Trophoblast cell (in vitro differentiated cells and primary cell): ENCODE measurements at regions not wholly inside any gene's neighbourhood (a gene's known extent, or its start where the extent isn't known, plus 50 kb on each side); places are given as distances from the start of the nearest gene placed in this dataset.

Source experiments
- DNase-seq, 2 donors: peaks; one replicate each; pipeline ENCODE4 v3.0.0-alpha.2; 2016
- H2AFZ ChIP-seq: 2 replicates; pipeline ENCODE4 v1.6.1; 2013; ENCODE audit warnings: low read length, moderate library complexity, mild to moderate bottlenecking; ENCODE audit not compliant: insufficient read depth, poor library complexity
- H2AK5ac ChIP-seq: 2 replicates; pipeline ENCODE4 v1.6.1; 2013; ENCODE audit warnings: mild to moderate bottlenecking, low read length
- H2BK120ac ChIP-seq: 2 replicates; pipeline ENCODE4 v1.6.1; 2013; ENCODE audit warnings: low read length, mild to moderate bottlenecking, moderate library complexity; ENCODE audit not compliant: insufficient read depth, poor library complexity
- H2BK12ac ChIP-seq: 2 replicates; pipeline ENCODE4 v1.6.1; 2013; ENCODE audit warnings: mild to moderate bottlenecking, low read length, moderate library complexity
- H2BK5ac ChIP-seq: 2 replicates; pipeline ENCODE4 v1.6.1; 2013; ENCODE audit warnings: low read length, low read depth, moderate library complexity, mild to moderate bottlenecking; ENCODE audit not compliant: poor library complexity
- H3K14ac ChIP-seq: 2 replicates; pipeline ENCODE4 v1.6.1; 2013; ENCODE audit warnings: mild to moderate bottlenecking, low read length
- H3K18ac ChIP-seq: 2 replicates; pipeline ENCODE4 v1.6.1; 2013; ENCODE audit warnings: mild to moderate bottlenecking, low read length
- H3K23ac ChIP-seq: 2 replicates; pipeline ENCODE4 v1.6.1; 2013; ENCODE audit warnings: low read length
- H3K27ac ChIP-seq: 2 replicates; pipeline ENCODE4 v1.5.1; 2013; ENCODE audit warnings: low read depth, mild to moderate bottlenecking, inconsistent platforms, low read length, moderate library complexity
- H3K27me3 ChIP-seq: 2 replicates; pipeline ENCODE4 v1.6.1; 2013; ENCODE audit warnings: inconsistent platforms, mild to moderate bottlenecking, low read length, moderate library complexity; ENCODE audit not compliant: insufficient read depth
- H3K36me3 ChIP-seq, 2 experiments: 1 replicate in 1 of 2; 2 replicates in 1 of 2; pipeline ENCODE4 v1.6.1; 2013; ENCODE audit warnings: low read length in 2 of 2, mild to moderate bottlenecking in 2 of 2, moderate library complexity in 1 of 2; ENCODE audit not compliant: insufficient read depth in 2 of 2, control insufficient read depth in 1 of 2
- H3K4ac ChIP-seq: 2 replicates; pipeline ENCODE4 v1.6.1; 2013; ENCODE audit warnings: low read depth, mild to moderate bottlenecking, low read length, moderate library complexity
- H3K4me1 ChIP-seq, 2 experiments: 1 replicate in 1 of 2; 2 replicates in 1 of 2; pipeline ENCODE4 v1.6.1; 2013; ENCODE audit warnings: low read length in 2 of 2, mild to moderate bottlenecking in 2 of 2, moderate library complexity in 1 of 2; ENCODE audit not compliant: insufficient read depth in 2 of 2, control insufficient read depth in 1 of 2
- H3K4me2 ChIP-seq: 2 replicates; pipeline ENCODE4 v1.6.1; 2013; ENCODE audit warnings: inconsistent platforms, mild to moderate bottlenecking, low read length, moderate library complexity
- H3K4me3 ChIP-seq: 2 replicates; pipeline ENCODE4 v1.5.1; 2013; ENCODE audit warnings: mild to moderate bottlenecking, low read depth, low read length, inconsistent platforms
- H3K79me1 ChIP-seq: one replicate; pipeline ENCODE4 v1.6.1; 2013; ENCODE audit warnings: low read length
- H3K79me2 ChIP-seq: 2 replicates; pipeline ENCODE4 v1.6.1; 2013; ENCODE audit warnings: low read length, mild to moderate bottlenecking; ENCODE audit not compliant: control insufficient read depth, insufficient read depth, poor library complexity
- H3K9ac ChIP-seq: 2 replicates; pipeline ENCODE4 v1.6.1; 2013; ENCODE audit warnings: mild to moderate bottlenecking, low read length
- H3K9me3 ChIP-seq: 2 replicates; pipeline ENCODE4 v1.6.1; 2013; ENCODE audit warnings: low read depth, mild to moderate bottlenecking, control low read depth, inconsistent platforms, low read length; ENCODE audit not compliant: insufficient read depth
- H4K12ac ChIP-seq: 2 replicates; pipeline ENCODE4 v1.6.1; 2013; ENCODE audit warnings: low read depth, mild to moderate bottlenecking, low read length, moderate library complexity
- H4K8ac ChIP-seq: 2 replicates; pipeline ENCODE4 v1.6.1; 2013; ENCODE audit warnings: low read depth, mild to moderate bottlenecking, low read length, moderate library complexity
- H4K91ac ChIP-seq: one replicate; pipeline ENCODE4 v1.6.1; 2013; ENCODE audit warnings: low read depth, mild to moderate bottlenecking, low read length, moderate library complexity
- WGBS: extraction: QIAGEN DNeasy Blood & Tissue Kit; methylation state at CpG from one replicate; pipeline ENCODE4 v1.1.7; 2013; ENCODE audit warnings: missing lambda C conversion rate; ENCODE audit not compliant: insufficient read length, insufficient coverage; ENCODE audit errors: extremely low coverage; 5-methylcytosine and 5-hydroxymethylcytosine counted together

GRCh38 chr13:74287724-74288169 is 153.5 kb upstream of the KLF12 start:
- no CpG with 5 or more reads among the region's 4 CpGs for WGBS
- Histone ChIP-seq H2AFZ (no peak overlapping the region), H3K4me3 (no peak overlapping the region), H3K79me1 (no peaks in the 10 kb centered on the region), H2BK120ac (no peak overlapping the region), H3K27ac (no peak overlapping the region), H4K12ac (no peak overlapping the region), H3K23ac (no peak overlapping the region), H4K8ac (no peak overlapping the region), H3K18ac (no peak overlapping the region), H3K9me3 (no peaks in the 10 kb centered on the region), H3K14ac (no peak overlapping the region), H3K4ac (no peak overlapping the region), H3K9ac (no peak overlapping the region), H3K27me3 (no peaks in the 10 kb centered on the region), H3K4me1 (no peaks in the 10 kb centered on the region), H2AK5ac (no peak overlapping the region), H2BK5ac (no peak overlapping the region), H3K79me2 (no peaks in the 10 kb centered on the region), H2BK12ac (no peak overlapping the region), H3K4me2 (no peak overlapping the region), H3K36me3 (no peaks in the 10 kb centered on the region), H4K91ac (no peak overlapping the region)
- no peak for DNase-seq

- Histone ChIP-seq H3K18ac (no peak overlapping the region), H2AFZ (no peak overlapping the region), H3K9ac (no peak overlapping the region), H4K8ac (no peak overlapping the region), H3K4me3 (no peak overlapping the region), H3K4ac (no peak overlapping the region), H2BK12ac (no peak overlapping the region), H3K14ac (no peak overlapping the region), H3K4me1 (no peaks in the 10 kb centered on the region), H4K12ac (no peak overlapping the region), H3K27me3 (no peaks in the 10 kb centered on the region), H3K79me2 (no peaks in the 10 kb centered on the region), H2AK5ac (no peak overlapping the region), H3K9me3 (no peaks in the 10 kb centered on the region), H3K4me2 (no peak overlapping the region), H3K23ac (no peak overlapping the region), H2BK5ac (no peak overlapping the region), H2BK120ac (no peak overlapping the region), H4K91ac (no peak overlapping the region), H3K36me3 (no peaks in the 10 kb centered on the region), H3K79me1 (no peaks in the 10 kb centered on the region), H3K27ac (no peak overlapping the region)
- DNase-seq: no peak
- WGBS: no CpG with 5 or more reads among the region's 1 CpG
These were observed 146.7 kb upstream of the KLF12 start for GRCh38 chr13:74280795-74281490.

DNA sequence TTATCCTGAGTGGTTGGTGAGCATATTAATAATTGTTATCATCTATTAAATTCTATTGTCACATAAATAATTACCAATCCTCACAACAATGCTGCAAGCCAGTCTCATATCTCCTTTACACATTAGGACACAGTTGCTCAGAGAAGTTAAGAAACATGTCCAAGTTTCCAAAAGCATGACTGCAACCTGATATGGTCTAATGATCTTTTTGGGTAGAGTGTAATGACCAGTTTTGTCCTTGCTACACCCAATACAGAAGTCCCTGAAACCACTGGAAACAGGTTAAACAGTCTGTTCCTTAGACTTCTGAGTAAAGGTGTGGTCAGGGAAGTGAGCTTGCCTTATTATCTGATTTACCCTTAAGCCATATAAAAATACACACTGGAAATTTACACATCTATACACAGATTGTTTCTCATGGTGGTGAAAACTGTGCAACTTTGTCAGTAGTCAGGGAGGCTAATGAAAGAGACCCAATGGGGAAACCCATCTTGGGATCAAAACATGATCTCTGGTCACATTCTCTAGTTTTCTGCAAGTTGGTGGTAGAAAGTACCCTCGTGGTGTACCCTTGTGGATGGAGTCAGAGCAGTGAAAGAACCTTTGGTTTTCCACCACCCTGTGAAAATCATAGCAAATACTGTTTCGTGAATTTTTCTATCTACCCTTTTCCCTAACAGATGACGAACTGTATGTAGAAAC is 146.0 kb upstream of the KLF12 start:
- Histone ChIP-seq H2BK5ac (no peak overlapping the region), H3K79me2 (no peaks in the 10 kb centered on the region), H2AFZ (no peak overlapping the region), H3K23ac (no peak overlapping the region), H3K9me3 (no peaks in the 10 kb centered on the region), H3K4me3 (no peak overlapping the region), H3K79me1 (no peaks in the 10 kb centered on the region), H3K36me3 (no peaks in the 10 kb centered on the region), H3K9ac (no peak overlapping the region), H3K14ac (no peak overlapping the region), H3K27ac (no peak overlapping the region), H4K8ac (no peak overlapping the region), H4K91ac (no peak overlapping the region), H2AK5ac (no peak overlapping the region), H3K4ac (no peak overlapping the region), H4K12ac (no peak overlapping the region), H3K18ac (no peak overlapping the region), H2BK120ac (no peak overlapping the region), H3K4me1 (no peaks in the 10 kb centered on the region), H3K27me3 (no peaks in the 10 kb centered on the region), H3K4me2 (no peak overlapping the region), H2BK12ac (no peak overlapping the region)
- no CpG with 5 or more reads among the region's 3 CpGs for WGBS
- DNase-seq: no peak

GRCh38 chr13:74278901-74279300 is 144.7 kb upstream of the KLF12 start:
- H2AFZ ChIP-seq: no peak overlapping the region
- no peak overlapping the region for H2BK12ac ChIP-seq
- H3K27me3 ChIP-seq: no peaks in the 10 kb centered on the region
- no peak overlapping the region for H3K14ac ChIP-seq
- no peak overlapping the region for H2BK120ac ChIP-seq
- no peak overlapping the region for H4K12ac ChIP-seq
- no peaks in the 10 kb centered on the region for H3K79me2 ChIP-seq
- H2AK5ac ChIP-seq: no peak overlapping the region
- H3K4me1 ChIP-seq: no peaks in the 10 kb centered on the region
- no peak overlapping the region for H3K9ac ChIP-seq
- H4K91ac ChIP-seq: no peak overlapping the region
- H3K79me1 ChIP-seq: no peaks in the 10 kb centered on the region
- H3K4me2 ChIP-seq: no peak overlapping the region
- no peaks in the 10 kb centered on the region for H3K9me3 ChIP-seq
- H2BK5ac ChIP-seq: no peak overlapping the region
- H3K4me3 ChIP-seq: no peak overlapping the region
- DNase-seq: peak; percentile 7 to 55
- H4K8ac ChIP-seq: no peak overlapping the region
- WGBS: no CpG with 5 or more reads among the region's 2 CpGs
- no peak overlapping the region for H3K4ac ChIP-seq
- no peak overlapping the region for H3K18ac ChIP-seq
- H3K36me3 ChIP-seq: no peaks in the 10 kb centered on the region
- H3K23ac ChIP-seq: no peak overlapping the region
- no peak overlapping the region for H3K27ac ChIP-seq
